Upper lobe of right lung (tissue), 1 donor: ENCODE measurements at regions not wholly inside any gene's neighbourhood (a gene's known extent, or its start where the extent isn't known, plus 50 kb on each side); places are given as distances from the start of the nearest gene placed in this dataset.

Source experiments
- ATAC-seq: fragments of 200-7000 bp; cut with Tn5 transposase; one replicate; pipeline ENCODE4 v1.9.1; 2020; ENCODE audit warnings: mild to moderate bottlenecking, moderate library complexity
- DNase-seq: peaks from one replicate; pipeline ENCODE4 v3.0.0-alpha.2; 2020
- H3K27ac ChIP-seq: fragments of 200-600 bp; one replicate; pipeline ENCODE4 v1.8.0; 2022
- H3K27me3 ChIP-seq: fragments of 200-600 bp; one replicate; pipeline ENCODE4 v1.8.0; 2022; ENCODE audit warnings: mild to moderate bottlenecking
- H3K36me3 ChIP-seq: fragments of 200-600 bp; one replicate; pipeline ENCODE4 v1.8.0; 2022
- H3K4me1 ChIP-seq: fragments of 200-600 bp; one replicate; pipeline ENCODE4 v1.8.0; 2022
- H3K4me3 ChIP-seq: fragments of 200-600 bp; one replicate; pipeline ENCODE4 v1.8.0; 2022; ENCODE audit warnings: mild to moderate bottlenecking
- H3K9me3 ChIP-seq: fragments of 200-600 bp; one replicate; pipeline ENCODE4 v1.8.0; 2022
- CTCF ChIP-seq: fragments of 200-600 bp; IDR thresholded peaks from one replicate; pipeline ENCODE4 v1.8.0; 2022; ENCODE audit warnings: antibody characterized with exemption
- intact Hi-C: fragments of 100-400 bp; cut with DNase I; formaldehyde crosslinking; loops from one replicate; pipeline ENCODE4 v1.11.0; 2022
- donor health status: DM: no; HTN: yes; CAD: no; lungs with severe emphysema.

- Histone ChIP-seq H3K4me3 (no peak overlapping the region), H3K27ac (no peak overlapping the region), H3K4me1 (no peaks in the 10 kb centered on the region), H3K9me3 (no peaks in the 10 kb centered on the region), H3K36me3 (no peaks in the 10 kb centered on the region), H3K27me3 (no peaks in the 10 kb centered on the region)
- DNase-seq (no peak), ATAC-seq (no peak)
- intact Hi-C loops: no loop called here
- TF ChIP-seq CTCF: no peak
These were observed 339.0 kb upstream of the BOD1L1 start for GRCh38 chr4:13966231-13967195.

GRCh38 chr4:13968723-13969122 is 341.2 kb upstream of the BOD1L1 start:
- DNase-seq (no peak), ATAC-seq (no peak)
- no peak overlapping the region for H3K27ac ChIP-seq
- H3K9me3 ChIP-seq: no peaks in the 10 kb centered on the region
- H3K4me3 ChIP-seq: no peak overlapping the region
- no peaks in the 10 kb centered on the region for H3K36me3 ChIP-seq
- no peaks in the 10 kb centered on the region for H3K4me1 ChIP-seq
- no peak for TF ChIP-seq CTCF
- H3K27me3 ChIP-seq: no peaks in the 10 kb centered on the region
- intact Hi-C loops: no loop called here

GRCh38 chr4:13970349-13970748 is 342.8 kb upstream of the BOD1L1 start:
- H3K27me3 ChIP-seq: no peaks in the 10 kb centered on the region
- no peak overlapping the region for H3K27ac ChIP-seq
- H3K4me1 ChIP-seq: no peaks in the 10 kb centered on the region
- H3K9me3 ChIP-seq: no peaks in the 10 kb centered on the region
- no peak overlapping the region for H3K4me3 ChIP-seq
- peak; percentile 77 for ATAC-seq
- TF ChIP-seq CTCF: no peak
- no peak for DNase-seq
- H3K36me3 ChIP-seq: no peaks in the 10 kb centered on the region
- intact Hi-C loops: no loop called here

GRCh38 chr4:13977746-13978145 is 350.2 kb upstream of the BOD1L1 start:
- no peaks in the 10 kb centered on the region for H3K27me3 ChIP-seq
- no peak overlapping the region for H3K4me3 ChIP-seq
- TF ChIP-seq CTCF: no peak
- DNase-seq (no peak), ATAC-seq (no peak)
- no peaks in the 10 kb centered on the region for H3K36me3 ChIP-seq
- no peaks in the 10 kb centered on the region for H3K9me3 ChIP-seq
- no peaks in the 10 kb centered on the region for H3K4me1 ChIP-seq
- intact Hi-C loops: no loop called here
- H3K27ac ChIP-seq: no peak overlapping the region

- H3K4me3 ChIP-seq: no peak overlapping the region
- H3K27ac ChIP-seq: no peak overlapping the region
- H3K9me3 ChIP-seq: no peaks in the 10 kb centered on the region
- no peaks in the 10 kb centered on the region for H3K4me1 ChIP-seq
- DNase-seq (no peak), ATAC-seq (no peak)
- no peaks in the 10 kb centered on the region for H3K36me3 ChIP-seq
- no peak for TF ChIP-seq CTCF
- intact Hi-C loops: no loop called here
- H3K27me3 ChIP-seq: no peaks in the 10 kb centered on the region
These were observed 353.1 kb upstream of the BOD1L1 start for GRCh38 chr4:13980317-13981310.
